ENCODE measurements at regions not wholly inside any gene's neighbourhood (a gene's known extent, or its start where the extent isn't known, plus 50 kb on each side); places are given as distances from the start of the nearest gene placed in this dataset.

DNA sequence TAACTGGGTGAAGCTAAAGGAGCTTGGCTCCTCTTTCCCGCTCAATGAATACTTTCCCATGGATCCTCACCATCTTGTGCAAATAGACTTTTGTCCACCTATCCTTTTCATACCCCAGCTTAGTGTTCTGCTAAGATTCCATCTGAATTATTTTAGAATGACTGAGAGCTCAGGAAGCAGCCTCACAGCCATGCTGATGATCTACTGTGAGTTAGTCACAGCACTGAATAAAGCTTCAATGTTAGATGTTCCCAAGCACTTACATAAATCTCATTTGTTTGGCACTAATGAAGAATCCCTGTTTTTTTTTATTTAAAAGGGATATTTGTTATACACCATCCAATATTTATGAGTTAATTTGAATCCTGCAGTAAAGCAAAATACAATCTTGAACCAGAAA is 317.6 kb upstream of the TRPC7 start:
- TF ChIP-seq TAF1 (IDR thresholded peaks at IDR 0.05; ENCODE audit: borderline replicate concordance, insufficient read depth, low read length), result no peak
- TF ChIP-seq, protein P1, sequence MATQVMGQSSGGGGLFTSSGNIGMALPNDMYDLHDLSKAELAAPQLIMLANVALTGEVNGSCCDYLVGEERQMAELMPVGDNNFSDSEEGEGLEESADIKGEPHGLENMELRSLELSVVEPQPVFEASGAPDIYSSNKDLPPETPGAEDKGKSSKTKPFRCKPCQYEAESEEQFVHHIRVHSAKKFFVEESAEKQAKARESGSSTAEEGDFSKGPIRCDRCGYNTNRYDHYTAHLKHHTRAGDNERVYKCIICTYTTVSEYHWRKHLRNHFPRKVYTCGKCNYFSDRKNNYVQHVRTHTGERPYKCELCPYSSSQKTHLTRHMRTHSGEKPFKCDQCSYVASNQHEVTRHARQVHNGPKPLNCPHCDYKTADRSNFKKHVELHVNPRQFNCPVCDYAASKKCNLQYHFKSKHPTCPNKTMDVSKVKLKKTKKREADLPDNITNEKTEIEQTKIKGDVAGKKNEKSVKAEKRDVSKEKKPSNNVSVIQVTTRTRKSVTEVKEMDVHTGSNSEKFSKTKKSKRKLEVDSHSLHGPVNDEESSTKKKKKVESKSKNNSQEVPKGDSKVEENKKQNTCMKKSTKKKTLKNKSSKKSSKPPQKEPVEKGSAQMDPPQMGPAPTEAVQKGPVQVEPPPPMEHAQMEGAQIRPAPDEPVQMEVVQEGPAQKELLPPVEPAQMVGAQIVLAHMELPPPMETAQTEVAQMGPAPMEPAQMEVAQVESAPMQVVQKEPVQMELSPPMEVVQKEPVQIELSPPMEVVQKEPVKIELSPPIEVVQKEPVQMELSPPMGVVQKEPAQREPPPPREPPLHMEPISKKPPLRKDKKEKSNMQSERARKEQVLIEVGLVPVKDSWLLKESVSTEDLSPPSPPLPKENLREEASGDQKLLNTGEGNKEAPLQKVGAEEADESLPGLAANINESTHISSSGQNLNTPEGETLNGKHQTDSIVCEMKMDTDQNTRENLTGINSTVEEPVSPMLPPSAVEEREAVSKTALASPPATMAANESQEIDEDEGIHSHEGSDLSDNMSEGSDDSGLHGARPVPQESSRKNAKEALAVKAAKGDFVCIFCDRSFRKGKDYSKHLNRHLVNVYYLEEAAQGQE (IDR thresholded peaks at IDR 0.05; ENCODE audit: insufficient read depth in 1 of 2, low read depth in 2 of 2, low read length in 2 of 2), result no peak
- TF ChIP-seq SIN3A (IDR thresholded peaks at IDR 0.05; ENCODE audit: borderline replicate concordance, insufficient read depth, low read length), result no peak
- TF ChIP-seq POLR2AphosphoS5 (IDR thresholded peaks at IDR 0.05; ENCODE audit: low read depth, low read length), result no peak
